HG03342 (cell line): ENCODE measurements at regions not wholly inside any gene's neighbourhood (a gene's known extent, or its start where the extent isn't known, plus 50 kb on each side); places are given as distances from the start of the nearest gene placed in this dataset.
A peak's percentile ranks its signal among the peaks of the same experiment; 100 is the strongest.
"Not testable (repeated sequence)": the region's sequence is repeated elsewhere in the genome, so short reads cannot be mapped to it uniquely, and the experiment has no call there.

Experiments used
- ATAC-seq: cut with Tn5 transposase; IDR thresholded peaks from one replicate; pipeline ENCODE4 v1.9.1; 2021; ENCODE audit warnings: mild to moderate bottlenecking, moderate library complexity; ENCODE audit not compliant: unreplicated experiment

DNA sequence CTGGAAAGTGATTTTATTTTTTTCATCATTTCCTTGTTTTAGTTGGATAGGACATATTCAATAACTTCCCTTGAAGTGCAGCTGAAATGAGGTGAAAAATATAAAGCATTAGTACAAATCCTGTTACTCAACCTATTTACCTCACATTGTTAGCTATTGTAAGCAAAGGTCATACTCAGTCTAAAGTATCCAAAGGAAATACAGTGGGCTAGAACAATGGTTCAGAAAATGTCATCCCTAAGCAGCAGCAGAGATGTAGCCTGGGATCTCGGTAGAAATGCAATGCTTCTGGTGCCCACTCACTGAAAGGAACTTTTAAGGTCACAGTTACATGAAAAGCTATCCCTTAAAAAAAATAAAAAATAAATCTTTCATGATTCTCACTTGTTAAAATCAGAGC is 300.6 kb downstream of the PPP4R3C start:
- no peak for ATAC-seq

DNA sequence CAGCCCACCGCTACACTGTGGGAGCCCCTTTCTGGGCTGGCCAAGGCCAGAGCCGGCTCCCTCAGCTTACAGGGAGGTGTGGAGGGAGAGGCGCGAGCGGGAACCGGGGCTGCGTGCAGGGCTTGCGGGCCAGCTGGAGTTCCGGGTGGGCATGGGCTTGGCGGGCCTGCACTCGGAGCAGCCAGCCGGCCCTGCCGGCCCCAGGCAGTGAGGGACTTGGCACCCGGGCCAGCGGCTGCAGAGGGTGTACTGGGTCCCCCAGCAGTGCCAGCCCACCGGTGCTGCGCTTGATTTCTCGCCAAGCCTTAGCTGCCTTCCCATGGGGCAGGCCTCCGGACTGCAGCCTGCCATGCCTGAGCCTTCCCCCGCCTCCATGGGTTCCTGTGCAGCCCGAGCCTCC is 306.2 kb downstream of the PPP4R3C start:
- ATAC-seq, result not testable (repeated sequence)

DNA sequence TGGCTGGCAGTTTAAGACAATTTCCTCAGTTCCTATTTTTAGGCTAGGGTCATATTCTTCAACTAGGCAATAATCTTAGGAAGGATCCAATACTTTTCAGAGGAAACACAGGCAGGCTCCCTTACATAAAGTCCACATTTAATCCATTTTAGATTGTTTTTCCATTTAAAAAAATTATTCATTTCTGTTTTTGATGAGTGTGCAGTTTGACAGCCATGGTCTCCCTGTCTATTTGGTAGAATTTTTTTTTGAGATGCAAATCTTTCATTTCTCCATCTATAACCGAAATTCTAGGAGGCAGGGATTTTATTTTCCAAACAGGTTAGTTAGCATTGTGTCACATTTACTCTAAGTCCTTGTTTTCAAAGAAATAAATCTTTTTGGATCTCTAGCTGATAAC is 326.8 kb downstream of the PPP4R3C start:
- ATAC-seq, result no peak

DNA sequence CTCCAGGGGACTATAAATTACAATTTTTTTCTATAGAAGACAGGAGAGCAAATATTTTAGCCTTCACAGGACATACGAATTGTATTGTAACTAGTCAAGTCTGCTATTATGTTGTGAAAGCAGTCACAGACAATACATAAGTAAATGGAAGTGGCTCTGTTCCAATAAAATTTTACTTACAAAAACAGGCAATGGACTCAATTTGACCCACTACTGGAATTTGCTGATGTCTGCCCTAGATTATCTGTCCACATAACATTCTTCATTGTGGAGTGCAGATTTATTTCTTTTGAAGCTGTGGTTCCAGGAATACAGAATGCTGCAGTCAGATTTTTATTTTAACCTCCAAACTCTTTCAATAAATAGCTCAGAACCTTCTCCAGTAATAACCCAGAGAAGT is 330.3 kb downstream of the PPP4R3C start:
- ATAC-seq, result no peak

DNA sequence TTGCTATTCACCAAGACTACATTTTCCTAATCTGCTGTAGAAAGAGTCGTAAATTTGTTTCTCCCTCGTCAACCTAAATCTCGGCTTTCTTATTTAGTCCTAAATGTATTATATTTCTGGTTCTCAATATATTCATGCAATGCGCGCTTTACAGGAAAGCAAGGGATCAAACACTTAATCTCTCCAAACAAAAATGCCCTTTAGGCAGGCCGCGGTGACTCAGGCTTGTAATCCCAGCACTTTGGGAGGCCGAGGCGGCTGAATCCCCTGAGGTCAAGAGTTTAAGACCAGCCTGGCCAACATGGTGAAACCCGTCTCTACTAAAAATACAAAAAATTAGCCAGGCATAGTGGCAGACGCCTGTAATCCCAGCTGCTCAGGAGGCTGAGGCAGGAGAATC is 376.0 kb downstream of the PPP4R3C start:
- not testable (repeated sequence) for ATAC-seq

DNA sequence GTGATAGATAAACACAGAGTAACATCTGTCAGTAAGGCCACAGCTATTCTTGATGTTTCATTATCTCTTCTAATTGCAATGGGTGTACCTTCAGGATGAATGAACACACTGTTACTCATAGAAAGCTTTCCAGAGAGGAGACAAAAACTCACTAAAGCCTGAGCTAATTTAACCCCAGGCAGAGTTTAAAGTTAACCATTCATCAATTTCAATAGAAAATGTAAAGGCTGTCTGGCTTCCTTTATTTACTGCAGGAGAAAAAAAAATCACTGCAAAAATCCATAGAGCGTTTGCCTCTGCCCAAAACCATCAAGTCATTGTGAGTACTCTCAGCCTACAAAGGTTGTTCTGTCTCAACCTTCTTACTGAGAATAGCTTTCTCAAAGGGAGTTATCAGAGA is 376.9 kb downstream of the PPP4R3C start:
- ATAC-seq, result no peak

DNA sequence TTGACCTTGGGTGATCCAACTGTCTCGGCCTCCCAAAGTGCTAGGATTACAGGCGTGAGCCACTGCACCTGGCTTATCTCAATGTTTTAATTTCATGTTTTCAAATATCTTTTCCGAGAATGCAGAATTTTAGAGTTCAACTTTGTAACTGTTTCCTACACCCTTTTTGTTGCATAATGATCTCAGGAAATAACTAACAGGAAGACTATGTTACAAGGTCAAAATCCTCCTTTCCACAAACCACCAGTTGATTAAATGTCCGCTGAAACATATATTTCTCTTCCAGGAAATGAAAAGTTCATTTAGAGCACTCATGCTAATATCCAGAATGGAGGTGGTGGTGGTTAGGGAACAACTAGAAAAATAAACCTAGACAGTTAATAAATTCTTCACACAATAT is 377.8 kb downstream of the PPP4R3C start:
- no peak for ATAC-seq

DNA sequence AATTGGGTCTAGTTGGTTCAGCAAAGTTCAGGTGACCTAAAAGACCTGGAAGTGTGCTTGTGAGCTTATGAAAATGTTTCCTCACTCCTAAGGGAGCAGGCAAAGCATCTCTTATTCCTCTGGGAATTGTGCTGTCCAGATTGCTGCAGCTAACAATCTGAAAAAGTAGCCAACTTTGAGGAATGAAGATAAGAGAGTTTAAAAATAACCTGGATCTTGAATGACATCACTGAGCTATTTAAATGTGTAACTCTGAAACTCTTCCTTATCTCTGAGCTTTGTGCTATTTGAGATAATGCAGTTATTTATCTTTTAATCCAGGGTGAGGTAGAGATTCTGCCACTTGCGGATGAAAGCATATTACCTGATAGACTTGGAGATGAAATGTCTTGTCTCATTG is 384.8 kb downstream of the PPP4R3C start:
- no peak for ATAC-seq

DNA sequence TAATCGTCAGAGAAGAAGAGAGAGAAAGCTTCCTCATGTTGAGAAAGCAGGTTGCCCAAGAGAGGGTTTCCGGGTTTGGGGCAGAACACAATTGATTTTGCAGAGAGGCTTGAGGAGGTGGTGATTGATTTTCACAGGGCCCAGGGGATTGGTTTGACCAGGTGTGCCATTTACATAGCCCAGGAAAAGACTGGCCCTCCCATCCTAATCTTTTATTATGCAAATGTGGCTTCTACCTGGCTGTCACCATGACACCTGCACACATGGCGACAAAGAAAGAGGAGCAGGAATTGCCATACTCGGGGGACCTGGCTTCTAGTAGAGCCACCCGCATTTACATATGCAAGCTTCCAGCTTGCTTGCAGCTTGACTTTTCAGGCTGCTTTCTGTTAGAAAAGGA is 405.3 kb downstream of the PPP4R3C start:
- ATAC-seq, result no peak

DNA sequence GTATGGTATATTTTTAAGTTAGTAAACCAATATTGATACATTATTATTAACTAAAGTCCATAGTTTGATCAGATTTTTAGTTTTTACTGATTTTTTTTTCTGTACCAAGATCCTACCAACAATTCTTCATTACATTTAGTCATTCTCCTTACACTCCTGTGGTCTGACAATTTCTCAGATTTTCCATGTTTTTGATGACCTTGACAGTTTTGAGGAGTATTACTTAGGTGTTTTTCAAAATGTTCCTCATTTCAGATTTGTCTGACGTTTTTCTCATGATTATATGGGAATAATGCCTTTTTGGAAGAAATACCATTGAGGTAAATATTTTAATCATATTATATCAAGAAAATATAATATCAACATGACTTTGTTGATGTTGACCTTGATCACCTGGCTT is 423.8 kb downstream of the PPP4R3C start:
- ATAC-seq, result no peak

DNA sequence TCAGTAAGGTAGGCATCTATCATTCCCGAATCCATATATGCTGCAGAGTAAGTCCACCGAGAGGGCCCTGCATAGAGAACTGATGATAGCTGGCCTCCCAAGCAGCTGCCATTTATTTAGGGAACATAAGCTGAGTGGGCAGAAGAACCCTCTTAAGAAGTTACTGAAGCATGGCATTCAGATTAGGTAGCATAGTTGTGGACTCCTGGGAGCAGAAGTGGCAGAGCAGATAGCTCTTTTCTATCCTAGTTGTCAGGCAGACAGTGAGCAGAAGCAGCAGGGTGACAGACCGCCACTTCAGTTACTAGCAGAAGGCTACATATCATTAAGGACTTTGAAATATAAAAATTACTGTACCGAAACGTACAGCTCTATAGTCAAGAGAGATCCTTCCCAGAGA is 454.7 kb downstream of the PPP4R3C start:
- no peak for ATAC-seq

DNA sequence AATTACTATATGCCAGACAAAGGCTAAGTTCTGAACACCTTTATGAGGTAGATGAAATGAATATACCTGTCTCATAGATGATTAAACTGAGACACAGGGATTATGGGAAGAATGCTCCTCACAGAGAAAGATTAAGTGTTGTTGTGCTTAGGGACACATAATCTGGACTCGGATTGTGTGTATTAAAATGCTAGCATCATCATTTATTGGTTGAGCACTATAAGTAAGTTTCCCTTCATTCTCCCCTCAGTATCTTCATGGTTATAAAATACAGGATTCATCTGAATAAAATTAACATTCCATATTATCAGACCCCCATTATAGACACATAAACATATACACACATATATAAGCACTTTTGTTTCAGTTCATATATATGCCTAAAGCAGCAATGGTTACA is 463.5 kb downstream of the PPP4R3C start:
- no peak for ATAC-seq

DNA sequence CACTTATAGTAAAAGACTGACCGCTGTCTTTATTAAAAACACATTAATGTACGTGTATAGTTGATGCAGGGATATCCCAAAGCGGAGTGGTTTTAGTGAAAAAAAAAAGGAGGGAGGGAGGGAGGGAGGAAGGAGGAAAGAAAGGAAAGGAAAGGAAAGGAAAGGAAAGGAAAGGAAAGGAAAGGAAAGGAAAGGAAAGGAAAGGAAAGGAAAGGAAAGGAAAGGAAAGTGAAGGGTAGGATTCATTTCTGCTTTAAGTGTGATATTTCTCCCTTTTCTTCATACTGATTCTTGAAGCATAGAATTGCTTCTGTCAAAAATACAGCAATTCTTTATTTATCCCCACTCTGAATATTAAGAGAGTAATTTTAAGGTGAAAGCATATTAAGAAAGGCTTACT is 504.9 kb downstream of the PPP4R3C start:
- no peak for ATAC-seq

DNA sequence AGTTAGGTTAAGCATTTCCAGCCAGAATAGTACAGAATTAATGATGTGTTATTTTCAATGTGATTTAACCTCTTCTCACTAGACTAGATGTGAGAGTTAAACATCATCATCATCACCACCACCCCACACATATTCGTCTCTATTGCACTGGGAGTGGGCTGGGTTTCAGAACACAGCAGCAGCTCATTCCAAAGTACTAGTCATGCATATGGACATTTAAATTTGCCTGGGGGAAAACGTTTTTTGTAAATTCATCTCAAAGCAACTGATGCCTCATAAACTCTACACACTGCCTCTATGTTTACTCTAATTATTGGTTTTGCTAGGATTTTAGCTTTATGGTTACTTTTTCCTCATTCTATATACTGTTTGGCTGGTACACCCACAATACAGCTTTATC is 509.1 kb downstream of the PPP4R3C start:
- ATAC-seq, result no peak

DNA sequence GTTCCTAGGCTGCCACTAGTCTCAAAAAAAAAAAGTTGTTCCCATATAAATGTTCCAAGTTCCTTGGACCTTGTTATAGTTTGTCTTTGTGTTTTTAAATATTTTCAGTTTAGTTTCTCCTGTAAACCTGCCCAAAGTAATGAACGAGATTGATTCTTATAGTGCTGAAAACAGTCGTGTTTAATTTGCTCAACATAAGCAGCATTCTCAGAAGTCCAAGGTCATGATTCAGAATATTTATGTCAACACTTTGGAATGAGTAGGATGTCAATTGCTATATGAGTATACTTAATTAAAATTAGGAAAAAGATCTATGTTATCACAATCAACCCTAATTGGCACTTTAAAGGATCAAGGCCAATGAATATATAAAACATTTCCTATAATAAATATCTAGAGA is 510.9 kb downstream of the PPP4R3C start:
- ATAC-seq, result no peak

DNA sequence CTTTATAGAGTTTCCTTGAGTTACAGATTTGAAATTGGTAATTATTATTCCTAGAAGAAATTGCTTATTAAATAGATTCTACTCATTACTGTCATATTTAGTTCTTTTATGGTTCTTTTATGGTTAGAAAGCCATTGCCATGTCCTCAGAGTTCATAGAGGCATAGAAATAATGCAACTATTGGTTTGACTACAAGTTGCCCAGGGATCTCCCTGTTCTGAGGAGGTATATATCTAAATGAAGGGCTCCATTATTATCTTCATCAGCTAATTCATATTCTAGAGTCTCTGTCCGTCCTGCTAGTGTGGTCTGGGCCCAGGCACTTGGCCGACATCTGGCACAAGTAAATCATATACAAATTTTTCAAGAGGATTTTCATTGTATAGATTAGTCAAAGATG is 535.7 kb downstream of the PPP4R3C start:
- no peak for ATAC-seq

DNA sequence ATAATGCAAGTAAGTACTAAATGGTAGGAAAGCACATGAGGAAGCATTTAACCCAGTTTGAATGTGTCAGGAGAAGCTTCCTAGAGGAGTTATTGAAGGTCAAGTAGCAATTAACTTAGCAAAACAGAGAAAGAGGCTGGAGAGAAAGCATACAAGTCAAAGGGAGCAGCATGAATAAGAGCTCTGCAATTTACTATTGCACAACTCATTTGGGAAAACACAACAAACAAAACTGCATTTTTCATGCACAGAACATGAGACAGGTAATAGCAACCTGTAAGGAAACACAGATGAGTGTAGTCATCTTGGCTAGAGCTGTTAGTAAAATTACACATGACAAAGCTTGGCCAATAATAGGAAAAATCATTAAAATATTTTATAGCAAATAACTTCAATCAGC is 538.1 kb downstream of the PPP4R3C start:
- no peak for ATAC-seq

DNA sequence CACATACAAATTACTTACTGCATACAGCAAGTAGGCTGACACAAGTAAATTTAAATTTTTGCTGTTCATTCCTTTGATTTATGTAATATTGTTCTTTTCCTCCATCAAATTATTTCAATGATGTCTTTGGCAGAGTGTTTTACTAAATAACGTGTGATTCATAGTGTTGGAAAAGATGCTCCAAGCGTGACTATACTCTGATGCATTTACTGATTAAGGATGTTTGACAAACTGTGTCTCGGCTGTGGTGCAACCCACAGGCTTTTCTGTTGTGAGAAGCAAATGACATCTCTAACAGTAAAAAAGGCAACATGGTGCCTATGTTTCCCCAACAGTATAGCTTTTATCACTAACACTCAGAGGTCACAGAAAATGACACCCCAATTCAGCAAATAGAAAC is 540.9 kb downstream of the PPP4R3C start:
- no peak for ATAC-seq

DNA sequence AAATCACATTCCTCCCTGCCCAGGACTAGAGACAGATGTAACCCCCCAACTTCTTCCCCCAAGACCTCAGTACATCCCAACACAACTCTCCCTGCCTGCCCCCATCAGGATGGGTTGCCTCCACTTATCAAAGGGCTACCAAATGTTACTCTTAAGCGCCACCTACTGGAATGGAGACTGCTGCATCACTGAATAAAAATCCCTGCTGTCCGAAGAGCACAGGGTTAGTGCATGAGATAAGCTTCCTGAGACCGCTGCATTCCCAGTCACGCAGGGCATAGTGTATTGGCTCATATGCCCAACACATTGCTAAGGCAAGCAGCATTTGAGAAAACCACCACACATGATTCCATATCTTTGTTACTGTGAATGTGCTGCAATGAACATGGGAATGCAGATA is 544.5 kb downstream of the PPP4R3C start:
- peak; percentile 64 for ATAC-seq

DNA sequence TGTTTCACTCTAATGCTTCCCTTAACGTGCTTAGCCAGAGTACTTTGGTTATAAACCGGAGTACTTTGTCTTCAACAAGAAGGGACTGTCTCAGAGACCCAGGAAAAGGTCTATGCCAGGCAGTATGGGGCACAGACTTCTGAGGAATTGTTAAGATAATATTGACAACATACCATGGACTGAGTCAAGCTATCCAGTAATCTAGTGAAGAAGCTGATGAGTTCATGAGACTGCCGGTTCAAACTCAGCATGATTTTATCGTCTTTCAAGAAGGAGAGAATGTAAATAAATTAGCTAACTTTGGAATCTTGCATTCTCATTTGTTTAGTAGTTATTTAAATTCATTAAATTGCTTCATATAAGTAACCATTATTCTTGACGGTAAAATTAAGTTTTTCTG is 546.1 kb downstream of the PPP4R3C start:
- ATAC-seq, result no peak

DNA sequence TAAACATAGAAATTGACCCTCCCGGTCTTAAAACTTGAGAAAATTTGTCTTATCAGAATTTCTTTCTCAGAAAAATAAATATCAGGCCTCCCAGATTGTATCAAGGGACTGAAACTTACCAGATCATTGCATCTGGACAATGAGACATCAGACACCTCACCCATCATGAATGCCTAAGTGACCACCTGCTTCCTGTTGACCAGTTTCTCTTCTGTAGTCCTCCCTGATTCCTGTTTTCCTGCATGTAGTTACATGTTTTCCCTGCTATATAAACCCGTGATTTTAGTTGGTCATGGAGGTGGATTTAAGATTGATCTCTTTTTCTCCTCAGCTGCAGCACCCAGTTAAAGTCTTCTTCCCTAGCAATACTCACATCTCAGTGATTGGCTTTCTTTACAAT is 548.1 kb downstream of the PPP4R3C start:
- no peak for ATAC-seq

DNA sequence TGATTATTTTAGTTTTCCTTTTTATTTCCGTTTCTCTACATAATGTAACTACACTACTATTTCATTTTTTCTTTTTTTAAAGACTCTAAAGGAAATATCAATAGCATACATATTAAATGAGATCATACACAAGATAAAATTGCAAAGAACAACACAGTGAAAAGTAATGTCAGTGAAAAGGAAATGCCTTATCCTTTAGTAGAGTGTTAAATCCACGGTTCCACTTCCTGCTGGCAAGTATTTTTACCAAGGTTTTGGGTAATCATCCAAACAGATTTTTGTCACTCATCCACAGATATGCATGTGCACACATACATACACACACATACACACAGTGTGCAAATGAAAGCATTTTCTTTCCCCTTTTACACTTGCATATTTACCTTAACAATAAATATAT is 548.9 kb downstream of the PPP4R3C start:
- no peak for ATAC-seq

DNA sequence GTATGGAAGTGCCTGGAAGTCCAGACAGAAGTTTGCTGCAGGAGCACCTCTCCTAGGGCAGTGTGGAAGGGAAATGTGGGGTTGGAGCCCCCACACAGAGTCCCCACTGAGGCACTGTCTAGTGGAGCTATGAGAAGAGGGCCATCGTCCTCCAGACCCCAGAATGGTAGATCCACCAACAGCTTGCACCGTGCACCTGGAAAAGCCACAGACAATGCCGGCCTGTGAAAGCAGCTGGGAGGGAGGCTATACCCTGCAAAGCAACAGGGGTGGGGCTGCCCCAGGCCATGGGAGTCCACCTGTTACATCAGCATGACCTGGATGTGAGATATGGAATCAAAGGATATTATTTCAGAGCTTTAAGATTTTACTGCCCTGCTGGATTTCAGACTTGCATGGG is 551.4 kb downstream of the PPP4R3C start:
- not testable (repeated sequence) for ATAC-seq

DNA sequence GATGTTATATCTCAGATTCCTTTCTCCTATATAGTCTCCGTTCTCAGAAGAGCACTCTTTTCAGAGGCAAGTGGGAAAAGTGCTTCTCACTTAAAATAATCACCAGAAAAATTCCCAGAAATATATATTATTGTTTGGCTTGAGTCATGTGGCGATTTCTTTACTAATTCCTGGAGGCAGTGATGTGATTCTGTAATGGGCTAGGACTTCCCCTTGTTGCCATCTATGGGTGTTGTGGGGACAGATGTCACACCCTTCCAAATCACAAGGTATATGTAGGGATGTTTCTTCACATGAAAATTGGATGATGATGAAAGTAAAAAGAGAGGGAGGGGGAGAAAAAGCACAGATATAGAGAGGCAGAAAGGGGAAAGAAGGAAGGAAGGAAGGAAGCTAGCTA is 553.4 kb downstream of the PPP4R3C start:
- ATAC-seq, result no peak
